Immature natural killer cell (primary cell): ENCODE measurements at regions not wholly inside any gene's neighbourhood (a gene's known extent, or its start where the extent isn't known, plus 50 kb on each side); places are given as distances from the start of the nearest gene placed in this dataset.
"Not testable (repeated sequence)": the region's sequence is repeated elsewhere in the genome, so short reads cannot be mapped to it uniquely, and the experiment has no call there.

Source experiments
- DNase-seq, 3 donors: peaks; one replicate each; pipeline ENCODE4 v3.0.0; 2022; ENCODE audit warnings: mixed read lengths in 1 of 3
- H3K27ac Mint-ChIP-seq, 6 donors: one replicate each; pipeline ENCODE4 v1.8.0; 2020; ENCODE audit warnings: mixed read lengths in 6 of 6, mild to moderate bottlenecking in 5 of 6, inconsistent platforms in 4 of 6, moderate library complexity in 3 of 6
- H3K27me3 Mint-ChIP-seq, 3 donors: one replicate each; pipeline ENCODE4 v1.8.0; 2020 to 2021; ENCODE audit warnings: low read depth in 3 of 3, mild to moderate bottlenecking in 3 of 3, mixed read lengths in 3 of 3, moderate library complexity in 3 of 3, inconsistent platforms in 1 of 3
- H3K36me3 Mint-ChIP-seq, 3 donors: one replicate each; pipeline ENCODE4 v1.8.0; 2020; ENCODE audit warnings: mixed read lengths in 3 of 3, inconsistent platforms in 2 of 3, mild to moderate bottlenecking in 2 of 3
- H3K4me1 Mint-ChIP-seq, 2 donors: one replicate each; pipeline ENCODE4 v1.8.0; 2020; ENCODE audit warnings: inconsistent platforms in 2 of 2, mild to moderate bottlenecking in 2 of 2, mixed read lengths in 2 of 2, moderate library complexity in 1 of 2
- H3K4me3 Mint-ChIP-seq, 5 donors: one replicate each; pipeline ENCODE4 v1.8.0; 2020; ENCODE audit warnings: mild to moderate bottlenecking in 5 of 5, mixed read lengths in 5 of 5, inconsistent platforms in 3 of 5, moderate library complexity in 3 of 5
- H3K9me3 Mint-ChIP-seq, 6 donors: one replicate each; pipeline ENCODE4 v1.8.0; 2020; ENCODE audit warnings: mild to moderate bottlenecking in 6 of 6, mixed read lengths in 6 of 6, inconsistent platforms in 4 of 6, moderate library complexity in 3 of 6

- H3K9me3 Mint-ChIP-seq = peaks cover 4 to 15% (median 5%) of the 10 kb centered on the region in 6 donors
- not testable (repeated sequence) for DNase-seq, H3K27ac Mint-ChIP-seq, H3K27me3 Mint-ChIP-seq, H3K4me1 Mint-ChIP-seq, H3K36me3 Mint-ChIP-seq, H3K4me3 Mint-ChIP-seq
Observed at GRCh38 chr1:83487460-83487859, 511.5 kb downstream of the TTLL7 start.

- not testable (repeated sequence) for H3K27me3 Mint-ChIP-seq, H3K4me1 Mint-ChIP-seq, H3K4me3 Mint-ChIP-seq, H3K27ac Mint-ChIP-seq, H3K36me3 Mint-ChIP-seq, DNase-seq
- H3K9me3 Mint-ChIP-seq = peaks cover 4 to 16% (median 11%) of the 10 kb centered on the region in 6 donors
Observed at GRCh38 chr1:83485314-83486019, 513.5 kb downstream of the TTLL7 start.

DNA sequence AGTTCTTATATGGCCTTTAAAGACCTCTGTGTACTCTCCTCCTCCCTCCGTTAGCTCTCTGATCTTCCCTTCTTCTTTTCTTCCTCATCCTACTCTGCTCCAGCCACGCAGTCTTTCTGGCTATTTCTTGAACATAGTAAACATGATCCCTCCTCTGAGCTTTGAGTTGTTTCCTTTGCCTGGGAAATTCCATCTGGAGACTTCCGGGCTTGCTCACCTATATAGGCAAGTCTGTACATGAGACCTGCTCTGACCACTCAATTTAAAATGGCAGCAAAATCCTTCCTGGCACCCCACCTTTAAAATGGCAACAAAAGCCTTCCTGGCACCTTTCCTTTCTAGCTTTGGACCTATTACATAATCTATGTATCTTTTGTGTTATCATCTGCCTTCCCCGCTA is 517.6 kb downstream of the TTLL7 start:
- not testable (repeated sequence) for H3K27me3 Mint-ChIP-seq, H3K4me3 Mint-ChIP-seq, H3K4me1 Mint-ChIP-seq, H3K36me3 Mint-ChIP-seq, DNase-seq, H3K27ac Mint-ChIP-seq
- peaks cover 6 to 22% (median 12%) of the 10 kb centered on the region in 6 donors for H3K9me3 Mint-ChIP-seq

DNA sequence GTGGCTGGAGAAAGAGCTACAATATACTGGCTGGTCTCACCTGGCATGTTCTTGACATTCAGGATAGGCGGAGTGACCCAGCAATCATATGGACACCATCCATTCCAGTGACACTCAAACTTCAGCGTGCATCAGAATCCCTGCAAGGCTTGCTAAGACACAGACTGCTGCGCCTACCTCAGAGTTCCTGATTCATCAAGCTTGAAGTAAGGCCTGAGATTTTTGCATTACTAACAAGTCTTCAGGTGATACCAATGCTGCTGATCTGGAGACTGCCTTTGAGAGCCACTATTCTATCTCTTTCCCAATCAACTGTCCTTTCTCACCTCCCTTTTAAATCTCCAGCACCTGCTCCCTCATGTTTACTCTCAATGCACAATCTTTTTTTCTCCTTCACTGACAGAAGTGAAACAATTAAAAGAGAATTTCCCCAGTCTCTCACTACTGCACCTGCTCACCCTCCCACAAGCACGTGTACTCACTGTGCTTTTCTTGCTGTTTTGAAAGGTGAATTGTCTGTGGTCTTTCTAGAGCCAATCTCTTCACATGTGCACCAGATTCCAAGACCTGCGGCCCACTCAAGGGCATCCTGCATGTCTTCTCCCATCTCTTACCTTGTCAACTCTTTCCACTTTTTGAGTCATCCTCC is 519.2 kb downstream of the TTLL7 start:
- H3K9me3 Mint-ChIP-seq = peaks cover 6 to 23% (median 12%) of the 10 kb centered on the region in 6 donors
- DNase-seq, H3K4me1 Mint-ChIP-seq, H3K27ac Mint-ChIP-seq, H3K36me3 Mint-ChIP-seq, H3K27me3 Mint-ChIP-seq, H3K4me3 Mint-ChIP-seq: not testable (repeated sequence)

- not testable (repeated sequence) for H3K36me3 Mint-ChIP-seq, DNase-seq, H3K27me3 Mint-ChIP-seq, H3K4me3 Mint-ChIP-seq, H3K4me1 Mint-ChIP-seq, H3K27ac Mint-ChIP-seq
- H3K9me3 Mint-ChIP-seq = peaks cover 5 to 23% (median 11%) of the 10 kb centered on the region in 6 donors
Observed at GRCh38 chr1:83478127-83478526, 520.8 kb downstream of the TTLL7 start.

DNA sequence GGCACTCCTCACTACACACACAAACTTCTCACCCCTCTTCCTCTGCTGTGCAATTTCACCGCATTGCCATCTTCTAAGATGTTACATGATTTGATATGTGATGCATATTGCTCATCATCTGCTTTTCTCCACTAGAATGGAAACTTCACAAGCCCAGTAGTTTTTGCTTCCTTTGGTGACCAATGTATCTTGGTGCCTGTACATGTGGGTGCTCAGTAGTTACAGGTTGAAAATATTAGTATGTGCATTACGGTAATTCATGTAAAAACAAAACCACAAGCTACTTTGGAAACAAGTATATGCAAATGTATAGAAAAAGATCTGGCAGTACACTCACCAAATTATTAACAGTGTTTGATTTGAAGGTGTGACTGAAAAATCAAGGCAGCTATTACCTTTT is 522.4 kb downstream of the TTLL7 start:
- H3K4me3 Mint-ChIP-seq, H3K4me1 Mint-ChIP-seq, DNase-seq, H3K36me3 Mint-ChIP-seq, H3K27ac Mint-ChIP-seq, H3K27me3 Mint-ChIP-seq: not testable (repeated sequence)
- peaks cover 8 to 28% (median 12%) of the 10 kb centered on the region in 6 donors for H3K9me3 Mint-ChIP-seq

DNA sequence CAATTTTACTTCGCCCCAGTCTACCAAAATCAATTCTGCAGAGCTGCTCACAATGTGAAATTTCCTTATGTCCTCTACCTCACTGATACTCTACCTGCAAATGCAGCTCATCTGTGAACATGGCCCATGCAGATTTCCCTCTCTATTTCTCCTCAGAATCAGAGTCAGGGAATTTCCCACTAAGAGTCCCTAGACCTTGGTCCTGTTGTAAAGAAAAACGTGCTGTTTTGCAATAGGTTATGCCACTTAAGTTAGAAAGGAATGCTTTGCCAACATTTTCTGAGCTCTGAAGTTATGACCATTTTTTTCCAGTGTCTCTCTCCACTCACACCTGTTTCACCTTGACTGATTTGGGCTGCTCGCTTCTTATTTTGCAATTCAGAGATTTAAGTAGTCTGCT is 524.0 kb downstream of the TTLL7 start:
- not testable (repeated sequence) for H3K36me3 Mint-ChIP-seq, H3K4me1 Mint-ChIP-seq, H3K27me3 Mint-ChIP-seq, H3K27ac Mint-ChIP-seq, DNase-seq, H3K4me3 Mint-ChIP-seq
- peaks cover 0 to 15% (median 5%) of the 10 kb centered on the region in 6 donors for H3K9me3 Mint-ChIP-seq

DNA sequence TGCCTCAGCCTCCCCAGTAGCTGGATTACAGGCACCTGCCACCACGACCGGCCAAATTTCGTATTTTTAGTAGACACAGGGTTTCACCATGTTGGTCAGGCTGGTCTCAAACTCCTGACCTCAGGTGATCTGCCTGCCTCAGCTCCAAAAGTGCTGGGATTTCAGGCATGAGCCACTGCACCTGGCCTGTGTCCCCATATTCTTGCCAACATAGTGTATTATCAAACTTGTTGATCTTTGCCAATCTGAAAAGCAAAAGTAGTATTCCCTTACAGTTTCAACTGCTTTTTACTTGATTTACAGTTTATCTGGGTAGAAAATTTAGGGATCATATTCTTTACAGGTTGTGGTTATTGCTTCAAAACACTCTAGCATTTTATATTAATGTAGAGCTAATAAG is 524.9 kb downstream of the TTLL7 start:
- H3K4me1 Mint-ChIP-seq, H3K36me3 Mint-ChIP-seq, H3K27me3 Mint-ChIP-seq, DNase-seq, H3K4me3 Mint-ChIP-seq, H3K27ac Mint-ChIP-seq: not testable (repeated sequence)
- H3K9me3 Mint-ChIP-seq = peaks cover 0 to 11% (median 5%) of the 10 kb centered on the region in 6 donors

DNA sequence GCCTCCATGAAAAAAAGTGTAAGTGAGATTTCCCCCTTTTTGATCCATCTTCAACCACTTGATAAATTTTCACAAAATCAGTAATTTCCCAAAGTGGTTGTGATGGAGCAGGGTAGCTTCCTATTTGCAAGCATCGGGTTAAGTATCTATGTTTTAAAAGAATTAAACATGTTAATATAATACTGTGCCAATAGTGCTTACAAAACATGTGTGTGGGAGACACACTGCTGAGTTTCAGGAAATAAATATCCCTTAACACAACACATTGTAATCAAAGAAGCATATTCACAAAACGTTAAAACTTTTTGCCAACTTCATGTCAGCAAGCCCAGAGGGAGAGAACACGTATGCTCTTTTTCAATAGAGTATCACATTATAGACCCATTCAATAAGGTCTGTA is 526.9 kb downstream of the TTLL7 start:
- H3K27me3 Mint-ChIP-seq, H3K4me3 Mint-ChIP-seq, H3K36me3 Mint-ChIP-seq, H3K27ac Mint-ChIP-seq, DNase-seq, H3K4me1 Mint-ChIP-seq: not testable (repeated sequence)
- peaks cover 0 to 11% (median 7%) of the 10 kb centered on the region in 6 donors for H3K9me3 Mint-ChIP-seq

DNA sequence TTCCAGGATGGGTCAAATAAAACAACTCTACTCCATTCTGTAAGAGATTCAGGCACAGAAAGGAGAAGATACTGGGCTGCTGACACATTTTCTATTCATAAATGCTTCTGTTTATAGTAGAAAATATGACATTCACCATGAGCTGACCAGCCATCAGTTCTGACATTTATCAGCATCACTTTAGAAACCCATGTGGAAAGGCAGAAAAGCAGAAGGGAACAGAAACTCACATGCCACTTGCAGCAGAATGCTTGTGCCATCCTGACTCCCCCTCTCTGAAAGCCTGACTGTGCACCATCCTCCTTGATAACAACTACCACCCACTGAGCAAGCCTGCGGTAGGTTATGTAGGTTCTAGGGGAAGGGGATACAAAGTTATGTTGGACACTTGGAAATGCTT is 527.7 kb downstream of the TTLL7 start:
- H3K27me3 Mint-ChIP-seq, DNase-seq, H3K27ac Mint-ChIP-seq, H3K36me3 Mint-ChIP-seq, H3K9me3 Mint-ChIP-seq, H3K4me3 Mint-ChIP-seq, H3K4me1 Mint-ChIP-seq: not testable (repeated sequence)

GRCh38 chr1:83468336-83468735 is 530.6 kb downstream of the TTLL7 start:
- H3K27ac Mint-ChIP-seq, H3K4me1 Mint-ChIP-seq, H3K36me3 Mint-ChIP-seq, DNase-seq, H3K9me3 Mint-ChIP-seq, H3K27me3 Mint-ChIP-seq, H3K4me3 Mint-ChIP-seq: not testable (repeated sequence)

GRCh38 chr1:83457735-83458248 is 541.1 kb downstream of the TTLL7 start:
- not testable (repeated sequence) for H3K4me3 Mint-ChIP-seq, DNase-seq, H3K27ac Mint-ChIP-seq

GRCh38 chr1:83457281-83457680 is 541.7 kb downstream of the TTLL7 start:
- H3K9me3 Mint-ChIP-seq, H3K4me3 Mint-ChIP-seq, H3K4me1 Mint-ChIP-seq, DNase-seq, H3K36me3 Mint-ChIP-seq, H3K27ac Mint-ChIP-seq, H3K27me3 Mint-ChIP-seq: not testable (repeated sequence)

More at GRCh38 chr1:83457735-83458248, 541.1 kb downstream of the TTLL7 start:
- H3K9me3 Mint-ChIP-seq, H3K36me3 Mint-ChIP-seq, H3K4me1 Mint-ChIP-seq, H3K27me3 Mint-ChIP-seq: not testable (repeated sequence)

DNA sequence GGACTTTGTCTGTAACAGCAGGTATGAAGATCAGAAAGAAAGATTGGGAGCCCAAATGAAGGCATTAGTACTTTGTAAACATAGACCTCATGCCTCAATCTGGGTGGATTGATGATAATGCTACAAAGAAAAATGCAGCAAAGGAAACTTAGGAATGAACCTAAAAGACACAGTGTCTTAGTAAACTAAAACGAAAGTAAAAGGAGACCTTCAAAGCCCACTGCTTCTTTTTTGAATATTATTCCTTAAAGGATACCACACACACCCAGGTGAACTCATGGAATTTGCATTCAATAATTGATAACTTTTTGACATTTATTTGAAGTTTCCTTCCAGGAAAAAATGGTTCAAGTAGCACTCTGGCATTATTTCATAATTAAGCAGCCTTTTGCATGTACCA is 543.2 kb downstream of the TTLL7 start:
- not testable (repeated sequence) for H3K27me3 Mint-ChIP-seq, H3K4me1 Mint-ChIP-seq, DNase-seq, H3K27ac Mint-ChIP-seq, H3K4me3 Mint-ChIP-seq, H3K36me3 Mint-ChIP-seq, H3K9me3 Mint-ChIP-seq

GRCh38 chr1:83445873-83446272 is 553.1 kb downstream of the TTLL7 start:
- not testable (repeated sequence) for H3K4me3 Mint-ChIP-seq, H3K9me3 Mint-ChIP-seq, H3K27ac Mint-ChIP-seq, DNase-seq, H3K36me3 Mint-ChIP-seq, H3K4me1 Mint-ChIP-seq, H3K27me3 Mint-ChIP-seq
